CD4-positive, alpha-beta T cell treated with Interleukin-15 for 1 hour (primary cell): ENCODE measurements at regions not wholly inside any gene's neighbourhood (a gene's known extent, or its start where the extent isn't known, plus 50 kb on each side); places are given as distances from the start of the nearest gene placed in this dataset.
"Not testable (repeated sequence)": the region's sequence is repeated elsewhere in the genome, so short reads cannot be mapped to it uniquely, and the experiment has no call there.

Experiments used
- DNase-seq: peaks from one replicate; pipeline ENCODE4 v3.0.0-alpha.2; 2020

GRCh38 chr5:56410696-56411095 lies 177.6 kb upstream of the ANKRD55 start:
- no peak for DNase-seq

GRCh38 chr5:56409331-56410190 lies 176.4 kb upstream of the ANKRD55 start:
- DNase-seq, result no peak

DNA sequence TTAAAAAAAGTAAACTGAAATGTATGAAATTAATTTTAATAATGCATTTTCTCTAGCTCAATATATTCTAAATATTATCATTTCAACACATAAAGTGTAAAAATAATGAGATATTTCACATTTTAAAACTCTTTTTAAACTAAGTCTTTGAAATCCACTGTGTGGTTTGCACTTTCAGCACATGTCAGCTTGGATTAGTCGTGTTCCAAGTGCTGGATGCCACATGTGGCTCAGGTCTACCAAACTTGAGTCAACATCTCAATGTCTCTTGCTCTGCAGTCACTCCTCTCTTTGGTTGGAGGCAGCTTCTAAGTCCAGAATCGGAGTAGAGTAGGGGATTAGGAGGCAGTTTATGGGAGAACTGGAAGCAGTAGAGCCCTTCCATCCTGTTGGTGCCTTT lies 173.7 kb upstream of the ANKRD55 start:
- DNase-seq, result no peak

DNA sequence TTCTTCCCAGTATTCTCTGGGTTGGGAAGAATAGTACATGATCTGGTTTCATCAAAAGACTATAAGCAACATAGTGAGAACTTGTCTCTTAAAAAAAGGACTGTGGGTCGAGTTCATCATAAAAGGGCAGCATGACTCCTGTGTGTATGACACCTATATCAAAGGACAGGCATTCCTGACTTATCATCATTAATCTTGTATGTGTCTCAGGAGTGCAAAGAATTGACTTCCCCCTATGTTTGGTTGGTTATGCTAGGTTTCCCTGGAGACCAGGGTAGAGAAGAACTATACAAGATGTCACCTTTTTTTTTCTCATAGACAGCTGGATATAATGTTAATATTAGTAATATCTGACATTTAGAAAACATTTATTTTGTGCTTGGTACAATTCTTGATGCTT lies 173.1 kb upstream of the ANKRD55 start:
- DNase-seq, result no peak

- no peak for DNase-seq
These were observed 172.2 kb upstream of the ANKRD55 start for GRCh38 chr5:56405116-56405908.

DNA sequence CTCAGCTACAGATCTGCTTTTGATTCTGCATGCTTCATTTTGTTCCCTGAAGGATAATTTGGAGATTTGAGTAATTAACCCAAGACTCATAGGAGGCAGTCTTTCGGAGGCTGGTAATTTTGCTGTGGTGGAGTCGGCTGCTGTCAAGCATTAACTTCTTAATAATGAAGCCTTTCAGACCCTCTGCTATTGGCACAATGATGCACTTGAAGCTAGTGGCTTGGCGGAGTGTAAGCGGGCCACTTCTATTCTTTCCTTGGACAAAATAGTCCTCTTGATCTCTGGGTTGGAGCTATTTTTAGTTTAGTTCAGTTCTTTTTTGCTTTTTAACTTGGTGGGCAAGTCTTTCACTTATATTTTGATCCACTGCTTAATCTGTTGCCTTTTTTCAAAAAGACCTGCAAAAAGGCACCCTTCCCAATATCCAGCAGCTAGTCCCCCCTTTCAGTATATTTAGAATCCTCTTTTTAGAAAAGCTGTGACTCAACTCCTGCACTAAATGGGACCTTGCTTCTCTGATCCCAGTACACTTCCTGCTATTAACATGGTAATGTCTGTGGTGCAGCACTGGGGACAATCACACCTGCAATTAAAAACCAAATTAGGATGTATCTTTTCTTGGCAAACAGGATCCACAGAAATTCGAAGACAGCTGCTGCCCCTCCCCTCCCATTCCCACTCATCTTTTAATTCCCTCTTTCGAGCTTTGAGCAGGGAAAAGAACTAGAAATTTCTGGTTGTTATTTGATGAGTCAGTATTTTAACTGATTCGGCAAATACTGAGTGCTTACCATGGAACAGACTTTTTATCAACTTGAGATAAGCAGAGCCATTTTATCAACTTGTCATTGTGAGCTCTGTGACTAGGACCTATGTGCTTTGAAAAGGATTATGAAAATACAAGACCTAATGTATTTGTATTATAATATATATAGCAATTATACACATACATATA lies 169.4 kb upstream of the ANKRD55 start:
- no peak for DNase-seq

- DNase-seq, result not testable (repeated sequence)
These were observed 164.7 kb upstream of the ANKRD55 start for GRCh38 chr5:56397796-56398195.

DNA sequence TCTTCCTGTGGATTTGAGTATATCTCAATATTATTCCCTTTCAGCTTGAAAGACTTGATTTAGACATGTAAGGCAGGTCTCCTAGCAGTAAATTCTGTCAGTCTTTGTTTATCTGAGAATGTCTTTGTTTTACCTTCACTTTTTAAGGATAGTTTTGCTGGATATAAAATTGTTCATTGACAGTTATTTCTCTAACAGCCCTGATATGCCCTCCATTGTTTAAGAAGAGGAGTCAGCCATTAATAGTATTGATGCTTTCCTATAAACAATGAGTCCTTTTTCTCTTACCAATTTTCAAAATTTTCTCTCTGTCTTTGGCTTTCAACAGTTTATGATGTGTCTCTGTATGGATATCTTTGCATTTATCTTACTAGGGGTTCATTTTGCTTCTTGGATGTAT lies 163.5 kb upstream of the ANKRD55 start:
- no peak for DNase-seq

GRCh38 chr5:56389261-56389660 lies 156.1 kb upstream of the ANKRD55 start:
- DNase-seq, result no peak

- no peak for DNase-seq
These were observed 155.3 kb upstream of the ANKRD55 start for GRCh38 chr5:56388229-56388985.

GRCh38 chr5:56386046-56386445 lies 152.9 kb upstream of the ANKRD55 start:
- DNase-seq, result no peak

DNA sequence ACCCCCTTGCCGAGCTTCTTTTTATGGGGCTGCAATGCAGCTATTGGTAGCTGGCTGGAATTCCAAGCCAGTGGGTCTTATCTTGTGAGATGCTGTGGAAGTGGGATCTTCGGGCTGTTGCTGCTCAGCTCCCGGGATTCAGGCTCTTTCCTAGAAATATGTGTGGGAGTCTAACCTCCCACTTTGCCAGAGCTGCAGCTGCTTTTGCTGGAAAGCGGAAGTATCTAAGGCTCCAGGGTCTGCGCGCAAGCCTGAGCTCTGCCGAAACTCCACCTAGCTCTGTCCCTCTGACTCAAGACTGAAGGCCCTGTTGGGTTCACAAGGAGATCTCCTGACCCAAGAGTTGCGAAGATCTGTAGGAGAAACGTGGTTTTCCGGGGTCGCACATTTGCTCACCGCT lies 151.1 kb upstream of the ANKRD55 start:
- DNase-seq, result no peak

- no peak for DNase-seq
These were observed 150.6 kb upstream of the ANKRD55 start for GRCh38 chr5:56383761-56384160.

DNA sequence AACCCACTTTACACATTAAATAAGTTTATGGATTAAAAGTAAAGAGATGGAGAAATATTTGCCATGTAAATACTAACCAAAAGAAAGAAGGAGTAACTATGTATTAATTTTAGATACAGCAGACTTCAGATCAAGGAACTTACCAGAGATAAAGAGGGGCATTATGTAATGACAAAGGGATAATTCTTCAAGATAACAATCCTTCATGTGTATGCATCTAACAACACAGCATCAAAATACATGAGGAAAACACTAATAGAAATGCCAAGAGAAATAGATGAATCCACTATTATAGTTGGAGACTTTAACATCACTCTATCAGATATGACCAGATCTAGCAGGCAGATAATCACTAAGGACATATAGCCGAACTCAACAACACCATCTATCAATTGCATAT lies 149.8 kb upstream of the ANKRD55 start:
- no peak for DNase-seq

- no peak for DNase-seq
These were observed 144.4 kb upstream of the ANKRD55 start for GRCh38 chr5:56377573-56377972.

DNA sequence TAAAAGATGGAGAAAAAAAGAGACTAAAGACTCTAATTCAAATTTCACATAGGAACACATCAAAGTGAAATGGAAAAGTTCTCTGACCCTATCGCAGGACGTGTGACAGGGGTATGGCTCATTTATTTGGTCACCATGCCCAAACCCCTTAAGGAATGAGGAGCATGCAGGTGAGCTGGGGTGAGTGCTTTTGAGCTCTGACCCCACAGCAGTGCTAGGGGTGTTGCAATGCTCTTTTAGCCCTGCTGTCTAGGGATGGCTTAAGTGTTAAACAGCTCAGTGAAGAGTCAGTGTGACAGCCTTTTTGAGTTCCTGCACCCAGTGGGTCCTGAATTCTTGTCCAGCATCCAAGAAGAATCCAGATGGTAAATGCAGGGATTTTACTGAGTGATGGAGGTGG lies 143.0 kb upstream of the ANKRD55 start:
- no peak for DNase-seq

DNA sequence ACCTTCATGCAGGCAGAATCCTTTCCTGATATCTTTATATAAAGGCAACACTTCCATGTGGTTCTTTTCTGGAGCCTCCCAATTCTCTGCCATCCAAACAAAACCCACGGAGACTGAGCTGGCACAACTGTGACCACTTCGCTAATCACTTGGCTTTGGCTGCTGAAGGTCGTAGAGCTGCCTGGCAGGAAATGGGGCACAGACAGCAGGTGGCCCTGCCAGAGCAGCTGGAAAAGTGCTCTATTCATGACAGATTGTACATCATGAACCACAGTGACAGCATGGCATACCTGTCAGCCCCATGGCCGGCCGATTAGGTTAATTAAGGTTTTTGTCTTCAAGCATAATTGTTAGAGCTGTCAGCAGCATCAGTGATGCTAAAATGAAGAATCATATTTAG lies 141.9 kb upstream of the ANKRD55 start:
- no peak for DNase-seq

DNA sequence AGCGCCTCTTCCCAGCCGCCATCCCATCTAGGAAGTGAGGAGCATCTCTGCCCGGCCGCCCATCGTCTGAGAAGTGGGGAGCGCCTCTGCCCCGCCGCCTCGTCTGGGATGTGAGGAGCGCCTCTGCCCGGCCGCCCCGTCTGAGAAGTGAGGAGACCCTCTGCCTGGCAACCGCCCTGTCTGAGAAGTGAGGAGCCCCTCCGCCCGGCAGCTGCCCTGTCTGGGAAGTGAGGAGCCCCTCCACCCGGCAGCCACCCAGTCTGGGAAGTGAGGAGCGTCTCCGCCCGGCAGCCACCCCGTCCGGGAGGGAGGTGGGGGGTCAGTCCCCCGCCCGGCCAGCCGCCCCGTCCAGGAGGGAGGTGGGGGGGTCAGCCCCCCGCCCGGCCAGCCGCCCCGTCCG lies 139.4 kb upstream of the ANKRD55 start:
- DNase-seq, result not testable (repeated sequence)

GRCh38 chr5:56369361-56369811 lies 136.3 kb upstream of the ANKRD55 start:
- DNase-seq, result no peak

DNA sequence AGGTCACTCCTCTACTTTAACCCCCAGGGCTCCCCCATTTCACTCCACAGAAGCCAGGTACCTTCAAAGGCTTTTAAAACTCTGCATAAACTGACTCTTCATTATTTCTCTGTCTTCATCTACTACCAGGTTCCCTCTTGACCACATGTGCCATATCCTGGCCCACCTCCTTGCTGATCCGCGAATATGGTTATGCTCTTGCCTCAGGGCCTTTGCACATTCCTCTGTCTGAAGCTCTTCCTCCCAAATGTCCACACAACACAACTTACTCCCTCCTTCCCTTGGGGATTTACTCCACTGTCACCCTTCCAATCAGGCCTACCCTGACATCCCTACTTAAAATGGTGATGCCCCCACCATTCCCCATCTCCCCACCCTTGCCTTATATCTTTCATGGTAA lies 134.6 kb upstream of the ANKRD55 start:
- DNase-seq, result no peak

DNA sequence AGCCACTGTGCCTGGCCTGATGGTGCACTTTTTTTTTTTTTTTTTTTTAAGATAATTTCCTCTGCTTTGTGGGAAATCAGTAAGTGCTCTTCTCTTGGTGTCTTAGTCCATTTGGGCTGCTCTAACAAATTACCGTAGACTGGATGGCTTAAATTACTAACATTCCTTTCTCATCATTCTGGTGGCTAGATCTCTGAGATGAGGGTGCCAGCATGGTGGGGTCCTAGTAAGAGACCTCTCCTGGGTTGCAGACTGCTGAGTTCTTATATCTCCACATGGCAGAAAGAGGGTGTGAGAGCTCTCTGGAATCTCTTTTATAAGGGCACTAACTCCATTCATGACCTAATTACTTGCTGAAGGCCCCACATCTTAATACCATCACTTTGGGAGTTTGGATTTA lies 133.9 kb upstream of the ANKRD55 start:
- DNase-seq, result no peak

GRCh38 chr5:56361398-56361797 lies 128.3 kb upstream of the ANKRD55 start:
- no peak for DNase-seq
